CD4-positive, alpha-beta T cell (primary cell): ENCODE measurements at regions not wholly inside any gene's neighbourhood (a gene's known extent, or its start where the extent isn't known, plus 50 kb on each side); places are given as distances from the start of the nearest gene placed in this dataset.

Experiments used
- ATAC-seq: fragments of 200-7000 bp; cut with Tn5 transposase; one replicate; pipeline ENCODE4 v1.10.0; 2022; ENCODE audit warnings: mild to moderate bottlenecking; ENCODE audit not compliant: poor library complexity
- CTCF ChIA-PET: fragments of 350-600 bp; sonication (Branson Sonifier 250); formaldehyde crosslinking; loops from one replicate; lab custom pipeline; 2021; ENCODE audit warnings: antibody characterized with exemption, inconsistent platforms; lab: Charles Lee
- POLR2A ChIA-PET: fragments of 350-600 bp; sonication (Branson Sonifier 250); formaldehyde crosslinking; loops from one replicate; lab custom pipeline; 2021; ENCODE audit warnings: antibody characterized with exemption, inconsistent platforms; lab: Charles Lee
- DNase-seq, 14 experiments: peaks; one replicate each; pipeline ENCODE4 v3.0.0-alpha.2; 2013 to 2020; ENCODE audit warnings: mixed read lengths in 2 of 14
- H3K27ac ChIP-seq, 2 donors: one replicate each; pipeline versions ENCODE4 v1.5.1 to v1.7.0; 2013; ENCODE audit warnings: low read length in 2 of 2, low read depth in 1 of 2, mild to moderate bottlenecking in 1 of 2
- H3K27me3 ChIP-seq, 2 experiments: 1 replicate in 1 of 2; 2 replicates in 1 of 2; pipeline versions ENCODE4 v1.6.1 to v1.7.0; 2013; ENCODE audit warnings: low read length in 2 of 2, control low read depth in 1 of 2, mild to moderate bottlenecking in 1 of 2, moderate library complexity in 1 of 2; ENCODE audit not compliant: insufficient read depth in 2 of 2, control insufficient read depth in 1 of 2
- H3K36me3 ChIP-seq: one replicate; pipeline ENCODE4 v1.6.1; 2013; ENCODE audit warnings: low read length, control low read depth; ENCODE audit not compliant: insufficient read depth
- H3K4me1 ChIP-seq: one replicate; pipeline ENCODE4 v1.6.1; 2013; ENCODE audit warnings: low read length, control low read depth; ENCODE audit not compliant: insufficient read depth
- H3K4me3 ChIP-seq: one replicate; pipeline ENCODE4 v1.5.1; 2013; ENCODE audit warnings: mild to moderate bottlenecking, low read length, moderate library complexity
- H3K9me3 ChIP-seq, 2 experiments: 1 replicate in 1 of 2; 2 replicates in 1 of 2; pipeline versions ENCODE4 v1.6.1 to v1.7.0; 2013; ENCODE audit warnings: low read length in 2 of 2, mild to moderate bottlenecking in 2 of 2, control low read depth in 1 of 2, moderate library complexity in 1 of 2; ENCODE audit not compliant: control insufficient read depth in 1 of 2, insufficient read depth in 1 of 2
- H3K27ac Mint-ChIP-seq: one replicate; pipeline ENCODE4 v1.8.0; 2020; ENCODE audit warnings: mixed read lengths
- H3K27me3 Mint-ChIP-seq: one replicate; pipeline ENCODE4 v1.8.0; 2021; ENCODE audit warnings: mixed read lengths
- H3K36me3 Mint-ChIP-seq: one replicate; pipeline ENCODE4 v1.8.0; 2021; ENCODE audit warnings: low read depth, mixed read lengths
- H3K4me1 Mint-ChIP-seq: one replicate; pipeline ENCODE4 v1.8.0; 2021; ENCODE audit warnings: low read depth, mixed read lengths
- H3K4me3 Mint-ChIP-seq: one replicate; pipeline ENCODE4 v1.8.0; 2020; ENCODE audit warnings: mild to moderate bottlenecking, mixed read lengths
- H3K9me3 Mint-ChIP-seq: one replicate; pipeline ENCODE4 v1.8.0; 2020; ENCODE audit warnings: mixed read lengths
- intact Hi-C, 2 experiments: fragments of 100-400 bp; cut with DNase I in 1 of 2; cut with micrococcal nuclease in 1 of 2; formaldehyde crosslinking; loops; one replicate each; pipeline versions ENCODE4 v1.15.1 to v1.9.0; 2023 to 2025; cut with DNase I, micrococcal nuclease
- TF ChIP-seq, protein P1 (sequence below): fragments of 200-600 bp; IDR thresholded peaks from one replicate; pipeline ENCODE4 v1.8.0; 2022; ENCODE audit warnings: antibody characterized with exemption, mild to moderate bottlenecking

DNA sequence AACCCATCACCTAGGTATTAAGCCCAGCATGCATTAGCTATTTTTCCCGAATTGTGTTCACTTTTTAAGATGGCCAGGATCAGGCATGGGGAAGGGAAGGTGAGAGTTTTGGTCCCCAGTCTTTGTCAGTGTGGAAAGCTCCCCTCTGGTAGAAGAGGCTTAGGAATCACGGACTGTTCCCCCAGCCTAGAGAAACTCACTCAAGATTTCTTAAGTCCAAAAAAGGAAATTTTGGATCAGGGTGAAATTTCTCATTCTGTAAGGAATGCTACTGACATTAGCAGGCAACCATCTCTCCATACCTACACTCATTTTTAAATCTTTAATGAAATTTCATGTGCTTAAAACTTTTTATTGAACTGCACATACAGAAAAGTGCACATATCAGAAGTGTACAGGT, 70.3 kb upstream of the GALNT15 start:
- TF ChIP-seq, protein P1, sequence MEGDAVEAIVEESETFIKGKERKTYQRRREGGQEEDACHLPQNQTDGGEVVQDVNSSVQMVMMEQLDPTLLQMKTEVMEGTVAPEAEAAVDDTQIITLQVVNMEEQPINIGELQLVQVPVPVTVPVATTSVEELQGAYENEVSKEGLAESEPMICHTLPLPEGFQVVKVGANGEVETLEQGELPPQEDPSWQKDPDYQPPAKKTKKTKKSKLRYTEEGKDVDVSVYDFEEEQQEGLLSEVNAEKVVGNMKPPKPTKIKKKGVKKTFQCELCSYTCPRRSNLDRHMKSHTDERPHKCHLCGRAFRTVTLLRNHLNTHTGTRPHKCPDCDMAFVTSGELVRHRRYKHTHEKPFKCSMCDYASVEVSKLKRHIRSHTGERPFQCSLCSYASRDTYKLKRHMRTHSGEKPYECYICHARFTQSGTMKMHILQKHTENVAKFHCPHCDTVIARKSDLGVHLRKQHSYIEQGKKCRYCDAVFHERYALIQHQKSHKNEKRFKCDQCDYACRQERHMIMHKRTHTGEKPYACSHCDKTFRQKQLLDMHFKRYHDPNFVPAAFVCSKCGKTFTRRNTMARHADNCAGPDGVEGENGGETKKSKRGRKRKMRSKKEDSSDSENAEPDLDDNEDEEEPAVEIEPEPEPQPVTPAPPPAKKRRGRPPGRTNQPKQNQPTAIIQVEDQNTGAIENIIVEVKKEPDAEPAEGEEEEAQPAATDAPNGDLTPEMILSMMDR: no peak
- H3K27me3 Mint-ChIP-seq: peaks cover 18% of the 10 kb centered on the region
- Histone ChIP-seq H3K4me1 (no peaks in the 10 kb centered on the region), H3K36me3 (no peaks in the 10 kb centered on the region), H3K27ac (no peak overlapping the region), H3K4me3 (no peak overlapping the region), H3K27me3 (peaks cover 0 to 3% of the 10 kb centered on the region in 2 experiments), H3K9me3 (no peaks in the 10 kb centered on the region)
- intact Hi-C loops: no loop called here
- H3K4me3 Mint-ChIP-seq: no peak overlapping the region
- ATAC-seq: no peak
- H3K4me1 Mint-ChIP-seq: no peaks in the 10 kb centered on the region
- H3K9me3 Mint-ChIP-seq: no peaks in the 10 kb centered on the region
- CTCF ChIA-PET: no interaction called here
- DNase-seq: no peak
- POLR2A ChIA-PET: no interaction called here
- H3K27ac Mint-ChIP-seq: no peak overlapping the region
- H3K36me3 Mint-ChIP-seq: no peaks in the 10 kb centered on the region

DNA sequence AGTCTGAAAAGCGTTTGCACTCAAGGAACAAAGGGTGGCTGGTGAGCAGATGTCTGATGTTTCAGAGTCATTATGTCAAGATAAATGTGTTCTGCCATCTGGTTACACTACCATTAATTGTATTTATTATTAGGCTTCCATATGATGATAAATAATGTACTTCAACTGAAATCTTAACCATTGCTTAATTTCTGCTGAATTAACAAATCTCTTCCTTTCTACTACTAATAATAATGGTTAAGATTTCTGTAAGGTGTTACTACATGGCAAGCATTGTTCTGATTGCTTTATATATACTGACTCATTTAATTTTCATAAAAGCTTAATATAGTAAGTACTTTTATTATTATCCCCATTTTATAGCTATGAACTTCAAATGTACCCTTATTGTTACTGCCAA, 68.4 kb upstream of the GALNT15 start:
- Histone ChIP-seq H3K4me3 (no peak overlapping the region), H3K27me3 (peaks cover 6% of the 10 kb centered on the region in 2 experiments), H3K4me1 (no peaks in the 10 kb centered on the region), H3K9me3 (no peaks in the 10 kb centered on the region), H3K27ac (no peak overlapping the region), H3K36me3 (no peaks in the 10 kb centered on the region)
- ChIA-PET CTCF (no interaction called here), POLR2A (no interaction called here)
- no peak overlapping the region for H3K27ac Mint-ChIP-seq
- no peak overlapping the region for H3K4me3 Mint-ChIP-seq
- H3K36me3 Mint-ChIP-seq: no peaks in the 10 kb centered on the region
- no peak for DNase-seq
- TF ChIP-seq, protein P1: no peak
- intact Hi-C loops: no loop called here
- no peaks in the 10 kb centered on the region for H3K4me1 Mint-ChIP-seq
- ATAC-seq: no peak
- peaks cover 18% of the 10 kb centered on the region for H3K27me3 Mint-ChIP-seq
- H3K9me3 Mint-ChIP-seq: no peaks in the 10 kb centered on the region

DNA sequence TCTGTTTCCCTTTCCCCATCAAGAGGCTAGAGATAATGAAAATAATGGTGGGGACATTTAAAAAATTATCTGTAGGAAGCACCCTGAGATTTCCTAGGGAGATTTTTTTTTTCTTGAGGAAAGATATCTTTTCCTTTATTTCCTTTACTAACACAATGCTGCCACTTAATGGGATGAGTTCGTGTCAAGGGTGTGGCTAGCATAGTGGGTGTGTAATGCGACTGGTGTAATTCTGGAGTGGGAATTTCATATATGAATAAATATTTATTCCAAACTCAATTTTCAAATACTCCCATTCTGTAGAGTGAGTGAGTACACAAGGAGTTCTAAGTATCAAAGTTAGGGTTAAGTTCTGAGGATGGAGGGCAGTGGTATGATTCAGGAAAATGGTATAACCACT, 66.1 kb upstream of the GALNT15 start:
- POLR2A ChIA-PET: no interaction called here
- Histone ChIP-seq H3K4me3 (no peak overlapping the region), H3K9me3 (peaks cover 0 to 5% of the 10 kb centered on the region in 2 experiments), H3K36me3 (no peaks in the 10 kb centered on the region), H3K27ac (no peak overlapping the region), H3K4me1 (no peaks in the 10 kb centered on the region), H3K27me3 (peaks cover 6% of the 10 kb centered on the region in 2 experiments)
- DNase-seq: no peak
- no peak for ATAC-seq
- CTCF ChIA-PET: no interaction called here
- H3K4me1 Mint-ChIP-seq: no peaks in the 10 kb centered on the region
- H3K27me3 Mint-ChIP-seq: peaks cover 12% of the 10 kb centered on the region
- H3K36me3 Mint-ChIP-seq: no peaks in the 10 kb centered on the region
- no peak overlapping the region for H3K4me3 Mint-ChIP-seq
- TF ChIP-seq, protein P1: no peak
- H3K27ac Mint-ChIP-seq: no peak overlapping the region
- H3K9me3 Mint-ChIP-seq: no peaks in the 10 kb centered on the region
- intact Hi-C loops: no loop called here
